HPDE6-E6E7 (cell line): ENCODE measurements at regions not wholly inside any gene's neighbourhood (a gene's known extent, or its start where the extent isn't known, plus 50 kb on each side); places are given as distances from the start of the nearest gene placed in this dataset.
"Not testable (repeated sequence)": the region's sequence is repeated elsewhere in the genome, so short reads cannot be mapped to it uniquely, and the experiment has no call there.

ENCODE experiments used
- DNase-seq: peaks from one replicate; pipeline ENCODE4 v3.0.0; 2011; ENCODE audit warnings: missing footprints; ENCODE audit errors: extremely low spot score

DNA sequence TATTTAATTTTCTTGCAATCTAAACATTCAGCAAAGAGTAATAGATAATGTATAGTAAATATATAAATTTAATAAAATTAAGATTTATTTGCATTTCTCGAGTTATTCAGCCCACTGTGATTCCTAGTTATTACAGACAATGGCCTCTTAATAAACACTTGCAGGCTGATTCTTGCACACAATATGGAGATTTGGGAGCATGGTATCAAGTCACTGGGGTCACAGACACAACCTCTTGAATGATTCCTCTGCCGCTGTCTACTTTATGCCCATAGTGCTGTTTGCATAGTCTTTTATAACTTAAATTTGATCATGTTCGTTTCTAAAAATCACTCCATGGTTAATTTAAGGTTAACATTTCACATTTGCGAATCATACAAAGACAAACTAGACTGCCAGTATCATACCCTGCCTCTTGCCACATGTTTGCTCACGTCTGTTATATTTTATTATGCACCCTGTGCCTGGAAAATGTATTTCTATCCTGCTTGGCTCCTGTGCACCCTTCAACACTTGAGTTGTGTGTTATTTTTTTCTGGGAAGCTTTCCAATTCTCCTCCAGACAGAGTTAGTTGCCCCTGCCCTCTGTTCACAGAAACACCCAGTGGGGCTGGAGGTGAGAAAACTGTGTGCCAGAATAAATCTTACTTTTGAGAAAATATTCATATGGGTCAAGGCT lies 206.3 kb upstream of the ROBO1 start:
- DNase-seq: no peak

DNA sequence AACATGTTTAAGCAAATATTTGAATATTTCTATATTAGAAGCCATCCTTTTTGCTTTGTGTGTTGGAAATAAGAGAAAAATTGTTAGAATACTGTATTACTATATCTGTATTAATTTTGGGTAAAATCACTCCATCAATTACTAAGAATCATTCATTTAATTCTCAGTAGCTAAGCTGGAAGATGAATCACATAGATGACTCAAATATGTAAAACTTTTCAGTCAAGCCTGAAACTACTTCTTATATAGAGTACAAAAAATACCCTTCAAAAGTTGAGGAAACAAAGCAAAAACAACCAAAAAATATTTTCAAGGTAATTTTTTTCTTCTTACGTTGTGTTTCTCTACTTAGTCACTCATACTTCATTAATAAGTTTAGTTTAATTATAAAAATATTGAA lies 205.7 kb upstream of the ROBO1 start:
- no peak for DNase-seq

DNA sequence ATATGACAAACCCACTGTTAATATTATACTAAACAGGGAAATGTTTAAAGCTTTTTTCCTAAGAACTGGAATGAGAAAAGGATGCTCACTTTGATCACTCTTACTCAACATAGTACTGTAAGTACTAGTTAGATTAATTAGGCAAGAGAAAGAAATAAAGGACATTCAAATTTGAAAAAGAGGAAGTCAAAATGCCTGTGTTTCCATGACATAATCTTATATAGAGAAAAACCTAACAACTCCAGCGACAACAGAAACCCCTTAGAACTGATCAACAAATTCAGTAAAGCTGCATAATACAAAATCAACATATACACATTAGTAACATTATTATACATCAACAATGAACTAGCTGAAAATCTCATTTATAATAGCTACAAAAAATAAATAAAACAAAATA lies 200.6 kb upstream of the ROBO1 start:
- no peak for DNase-seq

DNA sequence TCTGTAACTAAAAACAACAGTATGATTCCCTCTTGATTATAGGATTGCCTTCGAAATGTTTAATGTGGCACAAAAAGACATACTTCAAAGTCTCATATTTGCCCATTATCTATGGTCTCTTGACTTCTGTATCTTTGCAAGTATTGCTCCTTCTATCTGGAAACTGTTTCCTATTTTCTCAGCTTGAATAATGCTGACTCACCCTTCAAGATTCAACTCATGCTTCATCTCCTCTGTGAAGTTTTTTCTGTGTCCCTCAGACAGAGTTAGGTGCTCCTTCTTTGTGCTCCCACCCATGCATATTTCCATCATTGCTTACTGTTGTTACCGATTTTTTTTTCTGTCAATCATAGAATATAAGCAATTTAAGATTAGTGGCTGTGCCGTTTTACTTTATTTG lies 192.8 kb upstream of the ROBO1 start:
- no peak for DNase-seq

DNA sequence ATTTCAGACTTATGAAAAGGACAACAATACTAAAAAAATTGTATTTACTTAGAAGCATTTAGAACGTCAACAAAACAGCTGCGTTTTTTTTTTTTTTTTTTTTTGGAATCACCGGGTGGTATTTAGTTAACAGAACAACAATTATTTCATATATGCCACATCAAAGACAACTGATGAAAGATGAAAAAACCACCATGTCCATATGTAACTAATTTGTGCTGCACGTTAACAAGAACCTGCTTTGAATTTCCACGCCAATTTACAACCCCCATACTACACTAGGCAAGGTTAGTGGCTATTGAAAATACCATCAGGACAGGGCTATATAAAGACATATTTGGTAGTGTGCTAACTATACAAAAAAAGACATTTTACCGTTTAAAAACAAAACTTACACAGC lies 189.3 kb upstream of the ROBO1 start:
- DNase-seq: no peak

DNA sequence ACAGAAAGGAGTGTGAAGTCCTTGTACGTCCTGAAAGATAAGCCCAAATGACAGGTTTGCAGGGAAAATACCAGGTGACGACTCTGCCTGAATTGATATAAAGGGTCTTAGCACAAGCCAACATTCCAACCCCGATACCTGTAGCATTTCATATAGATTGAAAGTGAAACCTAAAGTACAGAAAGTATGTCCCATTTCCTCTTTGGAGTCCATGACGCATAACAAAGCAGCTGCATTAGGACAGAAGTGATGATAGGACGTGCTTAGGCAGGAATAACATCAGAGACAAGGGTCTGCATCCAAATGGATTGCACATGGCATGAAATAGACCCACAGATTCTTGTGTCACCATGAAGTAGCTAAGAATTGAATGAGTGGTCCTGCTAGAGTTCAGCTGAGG lies 187.0 kb upstream of the ROBO1 start:
- no peak for DNase-seq

DNA sequence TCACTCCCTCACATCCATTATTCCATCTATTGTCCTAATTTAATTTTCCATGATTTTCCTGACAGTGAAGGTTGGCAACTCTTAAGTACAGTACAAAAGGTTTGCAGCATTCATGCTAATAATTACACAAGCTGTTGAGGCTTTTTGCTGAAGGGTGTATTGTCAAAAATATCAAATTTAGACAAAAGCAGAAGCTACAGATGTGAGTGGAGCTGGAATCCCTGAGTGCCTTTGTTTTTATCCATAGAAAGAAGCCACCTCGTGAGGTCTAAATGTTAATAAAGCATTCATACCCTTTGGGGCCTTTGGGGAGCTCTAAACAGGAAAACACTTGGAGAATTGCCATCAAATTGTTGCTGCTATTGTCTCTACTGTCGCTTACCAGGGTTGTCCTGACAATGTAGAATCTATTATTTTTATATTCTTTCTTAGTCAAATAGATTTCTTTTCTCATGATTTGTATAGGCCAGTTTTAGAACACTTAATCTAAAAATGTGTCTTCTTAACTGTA lies 185.8 kb upstream of the ROBO1 start:
- no peak for DNase-seq

DNA sequence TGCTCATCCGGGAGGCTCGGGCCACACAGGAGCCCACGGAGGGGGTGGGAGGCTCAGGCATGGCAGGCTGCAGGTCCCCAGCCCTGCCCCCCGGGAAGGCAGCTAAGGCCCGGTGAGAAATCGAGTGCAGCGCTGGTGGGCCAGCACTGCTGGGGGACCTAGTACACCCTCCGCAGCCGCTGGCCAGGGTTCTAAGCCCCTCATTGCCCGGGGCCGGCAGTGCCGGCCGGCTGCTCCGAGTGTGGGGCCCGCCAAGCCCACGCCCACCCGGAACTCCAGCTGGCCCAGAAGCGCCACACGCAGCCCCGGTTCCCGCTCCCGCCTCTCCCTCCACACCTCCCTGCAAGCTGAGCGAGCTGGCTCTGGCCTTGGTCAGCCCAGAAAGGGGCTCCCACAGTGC lies 183.6 kb upstream of the ROBO1 start:
- not testable (repeated sequence) for DNase-seq

DNA sequence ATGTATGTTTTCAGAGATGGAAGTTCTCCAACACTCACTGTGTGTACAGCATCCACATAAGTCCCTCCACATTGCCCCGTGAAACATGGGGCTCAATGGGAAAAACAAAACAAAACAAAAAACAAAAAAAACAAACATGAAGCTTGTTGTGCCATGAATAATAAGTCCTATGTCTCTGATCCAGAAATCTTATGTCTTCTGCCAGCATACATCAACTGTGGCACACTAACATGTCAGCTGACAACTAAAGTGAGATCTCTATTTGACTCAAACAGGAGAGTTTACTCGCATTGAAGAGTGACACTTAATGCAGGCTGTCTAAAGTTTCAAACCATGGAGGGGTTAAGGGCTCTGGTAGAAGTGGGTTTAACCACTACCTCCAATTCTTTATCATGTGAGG lies 180.2 kb upstream of the ROBO1 start:
- DNase-seq: no peak

DNA sequence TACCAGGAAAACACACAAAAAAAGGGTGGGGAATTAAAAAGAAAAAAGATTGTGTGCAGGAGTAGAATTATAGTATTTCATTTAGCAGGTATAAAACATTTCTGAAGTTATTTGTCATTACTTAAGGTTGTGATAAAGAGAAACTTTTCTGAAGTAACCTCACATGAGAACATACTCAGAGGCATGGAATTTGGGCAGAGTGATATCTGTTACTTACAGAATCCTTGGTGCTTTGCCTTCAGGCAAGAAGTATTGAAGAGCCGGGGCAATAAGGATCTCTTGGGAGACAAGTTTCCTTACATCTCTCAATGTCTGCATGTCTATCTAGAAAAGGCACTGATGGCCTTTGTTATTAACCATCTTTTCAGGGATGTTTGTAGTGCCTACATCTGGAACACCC lies 179.7 kb upstream of the ROBO1 start:
- no peak for DNase-seq

DNA sequence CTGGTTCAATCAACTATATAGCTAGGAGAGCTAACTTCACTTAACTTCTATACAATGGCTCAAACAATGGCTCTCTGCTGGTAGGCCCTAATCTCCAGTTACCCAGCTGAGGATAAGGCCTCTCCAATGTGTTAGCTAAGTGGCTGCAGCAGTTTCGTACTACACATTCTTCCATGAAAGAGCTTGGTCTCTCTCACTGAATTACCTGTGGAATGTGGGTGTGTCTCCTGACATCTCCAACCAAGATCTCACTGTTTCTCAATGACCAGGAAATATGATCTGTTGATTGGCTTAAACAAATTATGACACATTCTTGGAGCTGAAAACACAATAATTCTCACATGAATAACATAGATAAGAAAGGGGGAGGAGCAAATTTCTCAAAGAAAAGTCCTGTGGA lies 169.8 kb upstream of the ROBO1 start:
- peak; percentile 14 for DNase-seq

DNA sequence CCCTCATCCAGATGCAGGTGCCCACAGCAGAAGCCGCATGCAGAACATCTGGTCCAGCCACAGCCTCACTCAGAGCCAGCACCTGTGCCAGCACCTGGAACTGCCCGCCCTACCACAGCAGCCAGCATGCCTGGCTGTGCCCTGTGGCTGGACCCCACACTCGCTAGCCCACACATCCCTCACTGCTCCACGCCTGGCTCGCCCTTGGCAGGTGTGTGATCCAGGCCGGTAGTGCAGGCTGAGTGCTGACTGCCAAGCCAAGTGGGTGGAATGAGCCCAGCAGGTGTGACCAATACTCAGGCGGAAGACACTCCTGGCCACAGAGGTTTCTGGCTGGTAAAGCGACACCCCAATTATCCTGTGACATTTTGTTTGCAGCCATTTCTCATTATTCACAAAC lies 162.4 kb upstream of the ROBO1 start:
- no peak for DNase-seq

DNA sequence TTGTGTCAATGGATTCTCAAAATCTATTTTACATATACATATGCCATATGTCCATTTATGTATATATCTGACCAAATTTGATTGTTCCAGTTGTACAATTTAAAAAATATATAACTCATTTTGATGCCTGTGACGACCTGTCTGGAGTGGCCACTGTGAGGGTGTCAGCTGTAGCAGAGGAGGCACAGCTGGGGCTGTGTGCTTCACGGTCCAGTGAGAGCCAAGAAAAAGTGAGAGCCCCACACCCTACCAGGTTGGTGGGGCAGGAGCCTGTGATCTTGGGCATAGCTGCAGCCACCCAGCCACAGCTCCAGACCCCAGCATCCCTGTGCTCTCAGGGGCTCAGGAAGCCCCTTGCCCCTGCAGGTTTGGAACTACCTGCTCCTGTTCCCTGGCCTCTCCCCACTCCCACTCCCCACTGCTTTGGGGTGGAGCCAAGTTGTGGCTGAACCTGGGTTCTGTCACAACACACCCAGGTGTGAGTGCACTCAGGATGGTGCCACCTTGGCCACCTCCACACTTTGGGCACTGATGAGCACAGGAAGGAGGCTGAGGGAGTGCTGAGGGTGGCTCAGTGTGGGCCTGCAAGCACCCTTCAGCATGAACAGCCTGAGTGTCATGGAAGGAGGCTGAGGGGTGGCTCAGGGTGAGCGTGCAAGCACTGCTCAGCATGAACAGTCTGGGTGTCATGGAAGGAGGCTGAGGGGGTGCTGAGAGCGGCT lies 161.1 kb upstream of the ROBO1 start:
- DNase-seq: no peak

DNA sequence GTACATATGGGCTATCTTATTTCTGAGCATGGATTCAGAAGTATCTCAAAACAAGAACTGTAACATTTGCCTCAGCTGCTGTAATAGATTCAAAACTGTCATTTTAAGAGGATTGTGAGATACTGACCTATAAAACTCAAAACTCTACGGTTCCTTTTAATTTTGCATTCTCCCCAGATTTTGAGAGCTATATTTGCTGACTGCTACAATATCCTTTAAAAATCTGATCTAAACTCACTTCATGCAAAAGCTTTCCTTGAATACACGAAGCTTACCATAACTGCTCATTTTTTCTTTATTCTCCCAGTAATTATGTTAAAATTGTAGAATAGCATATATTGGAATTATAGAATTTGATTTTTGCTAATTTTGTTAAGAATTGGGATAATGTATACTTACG lies 158.7 kb upstream of the ROBO1 start:
- no peak for DNase-seq

DNA sequence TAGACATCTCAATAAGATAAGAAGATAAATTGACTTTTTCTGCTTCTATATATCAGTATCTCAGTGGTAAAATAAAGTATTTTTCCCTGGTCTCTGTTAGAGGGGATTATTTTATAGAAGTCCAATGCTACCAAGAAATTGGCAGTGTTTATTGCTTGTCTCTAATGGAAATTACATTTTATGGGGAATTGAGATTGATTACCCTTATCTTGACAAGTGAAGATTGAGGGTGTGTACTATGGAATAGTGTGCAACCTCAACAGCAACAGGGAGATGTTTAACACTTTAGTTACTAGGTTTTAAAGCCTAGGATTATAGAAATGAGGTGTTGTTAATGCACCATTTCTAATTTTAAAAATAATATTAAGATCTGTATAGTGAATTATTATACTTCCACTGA lies 154.8 kb upstream of the ROBO1 start:
- no peak for DNase-seq

DNA sequence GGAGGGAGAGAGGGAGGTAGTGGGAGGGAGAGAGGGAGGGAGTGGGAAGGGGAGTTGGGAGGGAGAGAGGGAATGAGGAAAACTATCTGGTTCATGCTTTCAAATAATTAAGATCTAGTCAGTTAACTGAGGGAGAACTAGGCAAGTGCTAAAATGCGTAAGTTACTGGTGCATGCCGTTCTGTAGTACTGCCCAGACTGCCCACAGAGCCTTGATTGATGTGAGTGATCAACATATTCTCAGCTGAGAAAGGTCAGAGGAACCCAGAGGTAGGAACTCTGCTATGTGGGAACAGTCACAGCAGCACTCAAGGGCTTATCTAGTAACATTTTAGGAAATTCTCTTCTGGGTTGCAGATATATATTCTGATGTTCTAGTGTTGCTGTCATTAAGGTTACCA lies 149.8 kb upstream of the ROBO1 start:
- DNase-seq: no peak

DNA sequence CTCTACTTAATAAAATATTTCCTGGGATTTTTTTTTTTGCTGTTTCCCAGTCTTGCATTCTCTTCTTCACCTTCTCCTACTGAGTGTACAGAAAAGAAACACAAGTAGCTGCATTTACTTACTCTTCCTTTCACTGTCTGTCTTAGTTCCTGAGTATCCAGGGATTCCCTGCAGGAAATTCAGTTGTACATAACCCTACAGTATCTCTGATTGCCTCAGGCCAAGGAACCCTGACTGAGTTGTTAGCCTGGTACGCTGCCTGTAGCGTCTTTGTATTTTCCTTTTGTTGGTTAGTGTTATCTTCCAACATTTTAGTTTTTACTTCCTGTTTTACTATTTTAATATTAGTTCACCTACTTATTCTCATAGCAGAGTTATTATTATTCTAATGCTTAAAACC lies 142.5 kb upstream of the ROBO1 start:
- no peak for DNase-seq

DNA sequence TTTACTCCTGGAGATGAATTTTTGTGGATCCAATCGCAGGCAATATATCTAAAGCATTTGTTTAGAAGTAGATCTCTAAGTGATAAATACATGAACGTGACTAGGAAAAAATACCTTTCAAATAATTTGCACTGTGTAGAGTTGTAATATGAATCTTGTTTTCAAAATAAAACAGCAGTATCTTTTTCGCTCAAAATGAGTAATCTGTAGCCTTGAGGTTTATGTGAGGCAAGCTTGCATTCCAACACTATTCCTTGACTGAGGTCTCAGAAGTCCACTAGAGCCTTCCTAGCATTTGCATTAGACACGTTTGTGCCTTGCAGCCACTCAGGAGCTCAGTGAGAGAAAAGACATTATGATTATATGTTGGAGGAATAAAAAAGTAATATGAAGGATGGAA lies 138.3 kb upstream of the ROBO1 start:
- no peak for DNase-seq

DNA sequence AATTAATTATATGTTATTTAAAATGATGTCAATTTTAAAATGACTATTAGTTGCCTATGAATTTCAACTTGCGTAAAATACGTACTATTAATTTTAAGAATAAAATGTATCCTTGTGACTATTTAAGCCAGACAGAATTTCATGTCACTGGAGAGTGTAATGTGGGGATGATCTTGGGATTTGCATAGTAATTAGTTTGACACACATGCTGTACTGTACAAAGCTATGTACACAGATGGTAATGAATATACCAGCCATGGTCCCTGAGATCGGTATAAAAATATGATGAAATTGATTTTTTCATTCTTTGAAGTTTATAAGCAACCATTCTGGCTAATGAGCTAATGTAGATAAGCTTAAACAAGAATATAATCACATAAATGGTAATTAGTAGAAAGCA lies 134.4 kb upstream of the ROBO1 start:
- no peak for DNase-seq

DNA sequence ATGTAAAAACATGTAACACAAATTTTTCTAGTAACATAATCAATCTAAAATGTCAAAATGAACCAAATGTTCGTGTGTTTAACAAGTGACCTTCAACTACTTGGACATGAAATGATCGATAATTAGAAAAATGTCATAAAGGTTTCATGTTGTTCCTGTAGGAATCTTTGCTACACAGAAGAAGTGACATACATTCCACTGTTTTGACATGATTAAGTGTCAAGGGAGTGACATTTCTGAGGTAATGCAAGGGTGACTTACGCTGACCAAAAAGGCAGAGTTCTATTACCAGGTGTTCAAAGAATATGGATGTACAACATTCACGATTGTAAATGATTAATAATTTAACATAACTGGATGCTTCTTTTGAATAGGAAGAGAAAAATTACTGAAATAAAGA lies 131.1 kb upstream of the ROBO1 start:
- DNase-seq: no peak

DNA sequence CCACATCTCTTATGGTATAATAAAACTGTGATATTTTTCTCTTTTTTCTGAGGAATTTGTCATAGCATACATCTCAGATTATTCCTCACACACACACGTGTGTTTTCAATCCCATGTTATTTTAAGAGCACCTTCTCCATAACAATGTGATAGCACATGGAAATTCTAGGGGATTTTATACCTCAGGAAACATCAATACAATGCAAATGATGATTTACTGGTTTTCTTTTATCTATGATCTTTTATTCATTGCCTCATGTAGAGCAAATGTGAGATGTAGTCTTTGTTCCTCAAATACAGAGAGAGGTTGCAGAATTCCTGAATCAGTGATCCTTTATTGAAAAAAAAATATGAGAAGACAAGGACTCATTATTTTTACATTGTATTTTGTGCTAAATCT lies 128.3 kb upstream of the ROBO1 start:
- no peak for DNase-seq

DNA sequence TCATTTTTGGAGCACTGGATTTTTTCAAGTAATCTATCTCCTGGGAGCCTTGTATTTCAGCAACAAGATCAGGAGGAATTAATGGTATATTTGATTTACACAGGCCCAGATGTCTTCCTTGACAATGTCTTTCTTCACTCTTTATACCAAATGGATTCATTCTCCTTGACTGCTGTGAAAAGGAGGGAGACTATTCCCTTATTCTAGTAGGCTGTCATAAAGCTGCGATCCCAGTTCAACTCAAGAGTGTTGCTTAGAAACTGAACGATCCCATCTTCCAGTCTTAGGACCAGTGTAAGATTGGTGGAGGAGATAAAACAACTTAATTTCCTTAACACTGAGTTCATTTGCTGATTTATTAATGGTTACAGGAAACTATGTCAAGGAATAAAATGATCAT lies 119.4 kb upstream of the ROBO1 start:
- no peak for DNase-seq

DNA sequence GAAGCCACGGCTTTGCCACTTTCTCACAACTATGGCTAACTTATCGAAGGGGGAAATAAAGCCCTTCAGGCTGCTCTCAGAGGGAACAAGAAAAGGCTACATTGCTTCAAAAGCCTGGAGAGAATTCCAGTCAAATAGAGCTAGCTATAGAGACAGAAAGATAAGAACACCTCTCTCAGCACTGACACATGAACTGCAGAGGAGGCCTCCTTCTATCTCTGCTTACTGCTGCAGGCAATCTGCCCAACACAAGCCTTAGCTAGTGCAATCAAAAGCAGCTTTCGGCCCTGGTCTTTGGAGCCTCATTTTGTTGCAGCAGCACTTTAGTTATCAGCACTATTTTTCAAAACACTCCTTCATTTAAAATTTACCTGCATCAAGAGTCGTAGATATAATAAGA lies 118.4 kb upstream of the ROBO1 start:
- DNase-seq: no peak

DNA sequence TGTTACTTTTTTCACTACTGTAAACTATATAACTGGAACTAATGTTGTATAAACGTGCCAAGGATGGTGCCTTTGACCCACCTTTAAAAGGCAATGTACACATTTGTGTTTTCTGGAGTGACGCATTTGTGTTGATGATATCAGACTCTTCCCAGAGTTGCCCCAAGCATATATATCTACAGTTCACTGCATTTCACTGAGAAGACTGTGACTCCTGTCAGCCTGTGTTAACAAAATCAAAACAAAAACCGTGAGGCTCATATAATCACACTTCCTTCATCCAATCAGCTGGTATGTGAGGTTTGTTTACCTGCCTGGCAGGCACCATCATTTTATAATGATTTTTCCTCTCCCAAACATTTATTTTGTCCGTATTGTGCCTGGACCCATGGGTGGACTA lies 117.6 kb upstream of the ROBO1 start:
- DNase-seq: no peak
